Stomach (tissue), 4 donors: ENCODE measurements at regions not wholly inside any gene's neighbourhood (a gene's known extent, or its start where the extent isn't known, plus 50 kb on each side); places are given as distances from the start of the nearest gene placed in this dataset.

Experiments used
- CTCF ChIP-seq, 7 experiments: fragments of 450-650 bp in 4 of 7; fragments of 200-600 bp in 3 of 7; sonication (generic) in 3 of 7; IDR thresholded peaks; one replicate each; pipeline ENCODE4 v1.5.1; 2016 to 2019; ENCODE audit warnings: antibody characterized with exemption in 7 of 7, control low read depth in 2 of 7, mild to moderate bottlenecking in 1 of 7
- EP300 ChIP-seq: sonication (generic); formaldehyde crosslinking; IDR thresholded peaks from one replicate; pipeline ENCODE4 v1.6.1; 2017; ENCODE audit warnings: antibody characterized with exemption
- POLR2A ChIP-seq, 4 donors: fragments of 450-650 bp; IDR thresholded peaks; one replicate each; pipeline ENCODE4 v1.6.1; 2016; ENCODE audit warnings: antibody characterized with exemption in 4 of 4, control low read depth in 2 of 4, mild to moderate bottlenecking in 1 of 4, moderate library complexity in 1 of 4
- POLR2AphosphoS5 ChIP-seq, 3 donors: sonication (generic); formaldehyde crosslinking; IDR thresholded peaks; one replicate each; pipeline ENCODE4 v1.6.1; 2016; ENCODE audit warnings: antibody characterized with exemption in 3 of 3

- TF ChIP-seq EP300, result no peak
- TF ChIP-seq CTCF (IDR thresholded peaks at IDR 0.05), result no peak
- TF ChIP-seq POLR2A (IDR thresholded peaks at IDR 0.05), result no peak
- TF ChIP-seq POLR2AphosphoS5 (IDR thresholded peaks at IDR 0.05), result no peak
Measured at GRCh38 chr14:43356382-43356781, 1150.7 kb downstream of the FSCB start.
